Upper lobe of left lung (tissue), 4 donors: ENCODE measurements at regions not wholly inside any gene's neighbourhood (a gene's known extent, or its start where the extent isn't known, plus 50 kb on each side); places are given as distances from the start of the nearest gene placed in this dataset.

Experiments used
- POLR2A ChIP-seq, 4 donors: fragments of 450-650 bp; IDR thresholded peaks; one replicate each; pipeline ENCODE4 v1.5.1; 2016 to 2017; ENCODE audit warnings: antibody characterized with exemption in 4 of 4, mild to moderate bottlenecking in 2 of 4
- TF ChIP-seq, protein P1 (sequence below), 6 experiments: fragments of 450-650 bp in 4 of 6; fragments of 200-600 bp in 2 of 6; sonication (generic) in 2 of 6; IDR thresholded peaks; one replicate each; pipeline ENCODE4 v1.5.1; 2016 to 2019; ENCODE audit warnings: antibody characterized with exemption in 6 of 6

DNA sequence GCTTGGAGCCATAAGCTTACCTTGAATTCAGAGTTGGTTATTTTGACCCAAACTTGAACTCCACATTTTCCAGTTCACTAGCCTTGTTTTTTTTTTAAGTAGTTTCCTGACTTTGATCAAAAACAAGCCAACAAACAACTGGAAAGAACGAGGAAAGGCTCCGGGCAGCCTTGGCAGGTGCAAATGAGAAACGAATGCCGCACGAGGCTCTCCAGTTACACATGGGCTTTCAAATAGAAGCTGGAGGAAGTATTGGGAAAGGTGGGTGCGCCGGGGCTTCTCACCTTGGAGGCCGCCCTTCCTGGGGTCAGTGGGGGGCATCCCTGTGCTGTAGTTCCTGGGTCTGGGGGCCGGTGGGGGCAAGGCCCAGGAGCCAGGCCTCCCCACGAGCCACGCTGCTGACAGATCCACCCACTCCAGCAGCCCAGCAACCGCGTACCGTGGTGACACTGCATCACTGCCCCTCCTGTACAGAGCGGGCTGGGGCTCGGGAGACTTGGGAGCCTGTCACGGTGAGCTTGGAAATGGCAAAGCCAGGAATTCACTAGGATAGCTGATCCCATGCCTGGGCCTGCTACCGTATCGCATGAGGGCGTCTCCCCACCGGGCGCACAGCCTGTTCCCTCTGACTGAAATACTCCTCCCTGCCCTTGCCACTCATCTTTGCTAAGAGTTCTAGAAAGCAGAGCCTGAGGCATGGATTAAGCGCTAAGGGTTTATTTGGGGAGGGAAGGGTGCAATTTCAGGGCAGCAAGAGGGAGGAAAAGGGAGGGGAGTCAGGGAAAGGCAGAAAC, 50.9 kb upstream of the ADRA2C start:
- TF ChIP-seq, protein P1, sequence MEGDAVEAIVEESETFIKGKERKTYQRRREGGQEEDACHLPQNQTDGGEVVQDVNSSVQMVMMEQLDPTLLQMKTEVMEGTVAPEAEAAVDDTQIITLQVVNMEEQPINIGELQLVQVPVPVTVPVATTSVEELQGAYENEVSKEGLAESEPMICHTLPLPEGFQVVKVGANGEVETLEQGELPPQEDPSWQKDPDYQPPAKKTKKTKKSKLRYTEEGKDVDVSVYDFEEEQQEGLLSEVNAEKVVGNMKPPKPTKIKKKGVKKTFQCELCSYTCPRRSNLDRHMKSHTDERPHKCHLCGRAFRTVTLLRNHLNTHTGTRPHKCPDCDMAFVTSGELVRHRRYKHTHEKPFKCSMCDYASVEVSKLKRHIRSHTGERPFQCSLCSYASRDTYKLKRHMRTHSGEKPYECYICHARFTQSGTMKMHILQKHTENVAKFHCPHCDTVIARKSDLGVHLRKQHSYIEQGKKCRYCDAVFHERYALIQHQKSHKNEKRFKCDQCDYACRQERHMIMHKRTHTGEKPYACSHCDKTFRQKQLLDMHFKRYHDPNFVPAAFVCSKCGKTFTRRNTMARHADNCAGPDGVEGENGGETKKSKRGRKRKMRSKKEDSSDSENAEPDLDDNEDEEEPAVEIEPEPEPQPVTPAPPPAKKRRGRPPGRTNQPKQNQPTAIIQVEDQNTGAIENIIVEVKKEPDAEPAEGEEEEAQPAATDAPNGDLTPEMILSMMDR (IDR thresholded peaks at IDR 0.05): no peak
- no peak for TF ChIP-seq POLR2A (IDR thresholded peaks at IDR 0.05)
